Eye (tissue), 1 donor: ENCODE measurements at regions not wholly inside any gene's neighbourhood (a gene's known extent, or its start where the extent isn't known, plus 50 kb on each side); places are given as distances from the start of the nearest gene placed in this dataset.
A peak's percentile ranks its signal among the peaks of the same experiment; 100 is the strongest.
"Not testable (repeated sequence)": the region's sequence is repeated elsewhere in the genome, so short reads cannot be mapped to it uniquely, and the experiment has no call there.

Experiments used
- DNase-seq: peaks from one replicate; pipeline ENCODE4 v3.0.0-alpha.2; 2015

GRCh38 chr10:87603196-87603595, 56.5 kb upstream of the PAPSS2 start:
- DNase-seq: no peak

- DNase-seq: no peak
These were observed 55.9 kb upstream of the PAPSS2 start for GRCh38 chr10:87603769-87604168.

GRCh38 chr10:87605628-87606251, 53.9 kb upstream of the PAPSS2 start:
- no peak for DNase-seq

- peak; percentile 37 for DNase-seq
These were observed 50.9 kb upstream of the PAPSS2 start for GRCh38 chr10:87608756-87609155.

- DNase-seq: not testable (repeated sequence)
These were observed 50.1 kb upstream of the PAPSS2 start for GRCh38 chr10:87609563-87609962.
